ENCODE measurements at regions not wholly inside any gene's neighbourhood (a gene's known extent, or its start where the extent isn't known, plus 50 kb on each side); places are given as distances from the start of the nearest gene placed in this dataset.
"Not testable (repeated sequence)": the region's sequence is repeated elsewhere in the genome, so short reads cannot be mapped to it uniquely, and the experiment has no call there.

DNA sequence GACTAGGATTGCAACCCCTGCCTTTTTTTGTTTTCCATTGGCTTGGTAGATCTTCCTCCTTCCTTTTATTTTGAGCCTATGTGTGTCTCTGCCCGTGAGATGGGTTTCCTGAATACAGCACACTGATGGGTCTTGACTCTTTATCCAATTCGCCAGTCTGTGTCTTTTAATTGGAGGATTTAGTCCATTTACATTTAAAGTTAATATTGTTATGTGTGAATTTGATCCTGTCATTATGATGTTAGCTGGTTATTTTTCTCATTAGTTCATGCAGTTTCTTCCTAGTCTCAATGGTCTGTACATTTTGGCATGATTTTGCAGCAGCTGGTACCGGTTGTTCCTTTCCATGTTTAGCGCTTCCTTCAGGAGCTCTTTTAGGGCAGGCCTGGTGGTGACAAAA lies 204.7 kb upstream of the ZNF804B start:
- not testable (repeated sequence) for H3K23ac ChIP-seq (ENCODE audit: low read length); H3K9ac ChIP-seq (ENCODE audit: low read length); H3K27ac ChIP-seq (ENCODE audit: low read depth, low read length); H3K4me3 ChIP-seq (ENCODE audit: low read length); H4K5ac ChIP-seq (ENCODE audit: low read length); H3K27me3 ChIP-seq (ENCODE audit: insufficient read depth, low read length, poor library complexity); H2BK15ac ChIP-seq (replicated peaks; ENCODE audit: low read depth); DNase-seq; H3K36me3 ChIP-seq (ENCODE audit: control insufficient read depth, insufficient read depth, low read length); H2BK120ac ChIP-seq (ENCODE audit: low read depth, low read length); H3K4ac ChIP-seq (ENCODE audit: low read depth, low read length); H4K8ac ChIP-seq (ENCODE audit: low read depth, low read length); H3K18ac ChIP-seq (ENCODE audit: low read length); H2AK5ac ChIP-seq (ENCODE audit: low read length); H3K4me2 ChIP-seq (ENCODE audit: low read length); H3K4me1 ChIP-seq (ENCODE audit: control insufficient read depth, low read depth, low read length); H2BK5ac ChIP-seq (ENCODE audit: low read length); H3K56ac ChIP-seq (ENCODE audit: low read length); H3K79me1 ChIP-seq (ENCODE audit: low read length); H3K79me2 ChIP-seq (ENCODE audit: control insufficient read depth, insufficient read depth, low read length)
- WGBS (ENCODE audit: extremely low coverage, insufficient coverage, low lambda C conversion rate), result no CpG with 5 or more reads among the region's 4 CpGs

DNA sequence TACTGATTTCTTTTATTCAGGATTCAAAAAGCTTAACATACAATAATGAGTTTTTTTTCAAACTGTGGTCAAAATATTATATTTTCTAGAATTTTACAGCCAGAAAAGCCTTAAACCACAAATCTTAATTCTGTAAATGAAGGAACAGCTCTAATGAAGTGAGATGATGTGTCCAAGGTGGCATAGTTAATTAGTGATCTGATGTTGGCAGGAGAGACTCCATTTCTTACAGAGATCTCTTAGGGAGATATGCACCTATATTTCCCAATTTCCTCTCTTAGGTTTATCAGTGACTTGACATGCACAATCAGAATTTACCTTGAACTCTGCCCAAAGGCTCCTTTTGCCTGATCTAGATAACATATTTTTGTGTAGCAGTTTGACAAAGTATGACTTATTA lies 211.1 kb upstream of the ZNF804B start:
- H2BK5ac ChIP-seq (ENCODE audit: low read length), result no peak overlapping the region
- H2BK120ac ChIP-seq (ENCODE audit: low read depth, low read length), result no peak overlapping the region
- H3K79me2 ChIP-seq (ENCODE audit: control insufficient read depth, insufficient read depth, low read length), result no peaks in the 10 kb centered on the region
- no peaks in the 10 kb centered on the region for H3K36me3 ChIP-seq (ENCODE audit: control insufficient read depth, insufficient read depth, low read length)
- H3K56ac ChIP-seq (ENCODE audit: low read length), result no peak overlapping the region
- no peak overlapping the region for H3K23ac ChIP-seq (ENCODE audit: low read length)
- no peak for DNase-seq
- H3K27me3 ChIP-seq (ENCODE audit: insufficient read depth, low read length, poor library complexity), result no peaks in the 10 kb centered on the region
- no peak overlapping the region for H3K9ac ChIP-seq (ENCODE audit: low read length)
- H4K5ac ChIP-seq (ENCODE audit: low read length), result no peak overlapping the region
- H3K4me3 ChIP-seq (ENCODE audit: low read length), result no peak overlapping the region
- no peak overlapping the region for H3K27ac ChIP-seq (ENCODE audit: low read depth, low read length)
- H2BK15ac ChIP-seq (replicated peaks; ENCODE audit: low read depth), result no peak overlapping the region
- H2AK5ac ChIP-seq (ENCODE audit: low read length), result no peak overlapping the region
- H3K4me2 ChIP-seq (ENCODE audit: low read length), result no peak overlapping the region
- no peaks in the 10 kb centered on the region for H3K79me1 ChIP-seq (ENCODE audit: low read length)
- no peaks in the 10 kb centered on the region for H3K4me1 ChIP-seq (ENCODE audit: control insufficient read depth, low read depth, low read length)
- H3K18ac ChIP-seq (ENCODE audit: low read length), result no peak overlapping the region
- H3K4ac ChIP-seq (ENCODE audit: low read depth, low read length), result no peak overlapping the region
- no peak overlapping the region for H4K8ac ChIP-seq (ENCODE audit: low read depth, low read length)

GRCh38 chr7:88546808-88547207 lies 212.7 kb upstream of the ZNF804B start:
- no peaks in the 10 kb centered on the region for H3K4me1 ChIP-seq (ENCODE audit: control insufficient read depth, low read depth, low read length)
- H2BK120ac ChIP-seq (ENCODE audit: low read depth, low read length), result no peak overlapping the region
- no peak overlapping the region for H3K27ac ChIP-seq (ENCODE audit: low read depth, low read length)
- H3K4ac ChIP-seq (ENCODE audit: low read depth, low read length), result no peak overlapping the region
- H4K8ac ChIP-seq (ENCODE audit: low read depth, low read length), result no peak overlapping the region
- no peaks in the 10 kb centered on the region for H3K27me3 ChIP-seq (ENCODE audit: insufficient read depth, low read length, poor library complexity)
- H3K9ac ChIP-seq (ENCODE audit: low read length), result no peak overlapping the region
- no peak overlapping the region for H2AK5ac ChIP-seq (ENCODE audit: low read length)
- H4K5ac ChIP-seq (ENCODE audit: low read length), result no peak overlapping the region
- no peaks in the 10 kb centered on the region for H3K36me3 ChIP-seq (ENCODE audit: control insufficient read depth, insufficient read depth, low read length)
- H3K23ac ChIP-seq (ENCODE audit: low read length), result no peak overlapping the region
- no CpG with 5 or more reads among the region's 2 CpGs for WGBS (ENCODE audit: extremely low coverage, insufficient coverage, low lambda C conversion rate)
- DNase-seq, result peak; percentile 80
- no peak overlapping the region for H3K56ac ChIP-seq (ENCODE audit: low read length)
- H2BK5ac ChIP-seq (ENCODE audit: low read length), result no peak overlapping the region
- no peak overlapping the region for H3K4me2 ChIP-seq (ENCODE audit: low read length)
- no peak overlapping the region for H3K18ac ChIP-seq (ENCODE audit: low read length)
- no peaks in the 10 kb centered on the region for H3K79me1 ChIP-seq (ENCODE audit: low read length)
- no peak overlapping the region for H3K4me3 ChIP-seq (ENCODE audit: low read length)
- H2BK15ac ChIP-seq (replicated peaks; ENCODE audit: low read depth), result no peak overlapping the region
- H3K79me2 ChIP-seq (ENCODE audit: control insufficient read depth, insufficient read depth, low read length), result no peaks in the 10 kb centered on the region

DNA sequence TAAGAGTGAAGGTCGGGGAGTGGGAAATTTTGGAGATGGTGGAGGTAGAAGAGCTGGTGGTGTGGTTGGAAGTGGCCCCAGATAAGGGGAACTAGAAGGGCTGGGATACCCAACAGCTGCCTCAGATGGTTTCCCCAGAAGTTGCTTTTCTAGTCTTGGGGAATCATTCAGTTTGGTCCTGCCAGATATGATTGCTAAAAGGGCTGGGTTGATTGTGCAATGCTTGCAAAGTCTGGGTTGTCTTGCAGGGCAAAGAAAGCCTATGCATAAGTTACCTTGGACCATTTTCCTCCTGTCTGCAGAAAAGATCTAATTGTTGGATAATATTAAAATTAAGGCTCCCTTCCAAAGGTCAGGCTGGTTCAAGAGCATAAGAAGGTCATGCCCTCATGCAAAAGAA lies 213.8 kb upstream of the ZNF804B start:
- Histone ChIP-seq H3K27ac (ENCODE audit: low read depth, low read length) (no peak overlapping the region), H3K79me1 (ENCODE audit: low read length) (no peaks in the 10 kb centered on the region), H3K79me2 (ENCODE audit: control insufficient read depth, insufficient read depth, low read length) (no peaks in the 10 kb centered on the region), H3K4me2 (ENCODE audit: low read length) (no peak overlapping the region), H3K18ac (ENCODE audit: low read length) (no peak overlapping the region), H3K36me3 (ENCODE audit: control insufficient read depth, insufficient read depth, low read length) (no peaks in the 10 kb centered on the region), H2BK5ac (ENCODE audit: low read length) (no peak overlapping the region), H3K56ac (ENCODE audit: low read length) (no peak overlapping the region), H3K4ac (ENCODE audit: low read depth, low read length) (no peak overlapping the region), H3K4me1 (ENCODE audit: control insufficient read depth, low read depth, low read length) (no peaks in the 10 kb centered on the region), H2BK15ac (replicated peaks; ENCODE audit: low read depth) (no peak overlapping the region), H2AK5ac (ENCODE audit: low read length) (no peak overlapping the region), H2BK120ac (ENCODE audit: low read depth, low read length) (no peak overlapping the region), H4K8ac (ENCODE audit: low read depth, low read length) (no peak overlapping the region), H3K23ac (ENCODE audit: low read length) (no peak overlapping the region), H3K9ac (ENCODE audit: low read length) (no peak overlapping the region), H4K5ac (ENCODE audit: low read length) (no peak overlapping the region), H3K27me3 (ENCODE audit: insufficient read depth, low read length, poor library complexity) (no peaks in the 10 kb centered on the region), H3K4me3 (ENCODE audit: low read length) (no peak overlapping the region)
- WGBS (ENCODE audit: extremely low coverage, insufficient coverage, low lambda C conversion rate), result no CpG with 5 or more reads among the region's 1 CpG
- DNase-seq, result no peak

DNA sequence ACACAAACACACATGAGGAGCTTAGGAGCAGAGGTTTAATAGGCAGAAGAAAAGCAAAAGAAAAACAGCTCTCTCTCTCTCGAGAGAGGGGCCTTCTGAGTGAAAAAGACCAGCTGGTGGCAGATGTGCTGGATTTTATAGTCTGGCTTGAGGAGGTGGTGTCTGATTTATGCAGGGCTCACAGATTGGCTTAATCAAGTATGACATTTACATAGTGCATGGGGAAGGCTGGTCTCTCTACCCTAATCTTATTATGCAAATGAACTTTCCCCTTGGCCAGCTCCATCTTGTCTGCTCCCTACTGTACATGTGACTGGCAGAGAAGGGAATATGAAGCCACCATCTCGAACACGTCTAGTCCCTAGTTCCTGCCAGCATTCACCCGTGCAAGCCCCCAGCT lies 219.5 kb upstream of the ZNF804B start:
- Histone ChIP-seq H3K4me2 (ENCODE audit: low read length) (no peak overlapping the region), H3K56ac (ENCODE audit: low read length) (no peak overlapping the region), H3K79me1 (ENCODE audit: low read length) (no peaks in the 10 kb centered on the region), H3K4me3 (ENCODE audit: low read length) (no peak overlapping the region), H3K23ac (ENCODE audit: low read length) (no peak overlapping the region), H2BK15ac (replicated peaks; ENCODE audit: low read depth) (no peak overlapping the region), H3K4ac (ENCODE audit: low read depth, low read length) (no peak overlapping the region), H3K18ac (ENCODE audit: low read length) (no peak overlapping the region), H2AK5ac (ENCODE audit: low read length) (no peak overlapping the region), H3K27me3 (ENCODE audit: insufficient read depth, low read length, poor library complexity) (no peaks in the 10 kb centered on the region), H3K4me1 (ENCODE audit: control insufficient read depth, low read depth, low read length) (no peaks in the 10 kb centered on the region), H3K36me3 (ENCODE audit: control insufficient read depth, insufficient read depth, low read length) (no peaks in the 10 kb centered on the region), H2BK5ac (ENCODE audit: low read length) (no peak overlapping the region), H4K8ac (ENCODE audit: low read depth, low read length) (no peak overlapping the region), H2BK120ac (ENCODE audit: low read depth, low read length) (no peak overlapping the region), H3K27ac (ENCODE audit: low read depth, low read length) (no peak overlapping the region), H3K79me2 (ENCODE audit: control insufficient read depth, insufficient read depth, low read length) (no peaks in the 10 kb centered on the region), H3K9ac (ENCODE audit: low read length) (no peak overlapping the region), H4K5ac (ENCODE audit: low read length) (no peak overlapping the region)
- DNase-seq, result no peak
- WGBS (ENCODE audit: extremely low coverage, insufficient coverage, low lambda C conversion rate), result no CpG with 5 or more reads among the region's 4 CpGs

- Histone ChIP-seq H3K56ac (ENCODE audit: low read length) (no peak overlapping the region), H3K4me3 (ENCODE audit: low read length) (no peak overlapping the region), H3K18ac (ENCODE audit: low read length) (no peak overlapping the region), H3K79me1 (ENCODE audit: low read length) (no peaks in the 10 kb centered on the region), H3K27me3 (ENCODE audit: insufficient read depth, low read length, poor library complexity) (no peaks in the 10 kb centered on the region), H2AK5ac (ENCODE audit: low read length) (no peak overlapping the region), H2BK15ac (replicated peaks; ENCODE audit: low read depth) (no peak overlapping the region), H3K36me3 (ENCODE audit: control insufficient read depth, insufficient read depth, low read length) (no peaks in the 10 kb centered on the region), H3K27ac (ENCODE audit: low read depth, low read length) (no peak overlapping the region), H4K8ac (ENCODE audit: low read depth, low read length) (no peak overlapping the region), H3K4ac (ENCODE audit: low read depth, low read length) (no peak overlapping the region), H3K4me2 (ENCODE audit: low read length) (no peak overlapping the region), H2BK5ac (ENCODE audit: low read length) (no peak overlapping the region), H3K9ac (ENCODE audit: low read length) (no peak overlapping the region), H3K79me2 (ENCODE audit: control insufficient read depth, insufficient read depth, low read length) (no peaks in the 10 kb centered on the region), H3K4me1 (ENCODE audit: control insufficient read depth, low read depth, low read length) (no peaks in the 10 kb centered on the region), H4K5ac (ENCODE audit: low read length) (no peak overlapping the region), H2BK120ac (ENCODE audit: low read depth, low read length) (no peak overlapping the region), H3K23ac (ENCODE audit: low read length) (no peak overlapping the region)
- DNase-seq, result no peak
- WGBS (ENCODE audit: extremely low coverage, insufficient coverage, low lambda C conversion rate), result no CpG with 5 or more reads among the region's 2 CpGs
Measured at GRCh38 chr7:88539518-88539917, 220.0 kb upstream of the ZNF804B start.
